ENCODE measurements at regions not wholly inside any gene's neighbourhood (a gene's known extent, or its start where the extent isn't known, plus 50 kb on each side); places are given as distances from the start of the nearest gene placed in this dataset.

GRCh38 chr4:126678618-126679017 is 954.1 kb upstream of the INTU start:
- TF ChIP-seq CTCF (IDR thresholded peaks at IDR 0.05 in 8 of 11, conservative IDR thresholded peaks at IDR 0.05 in 3 of 11) (no peak), POLR2A (IDR thresholded peaks at IDR 0.05) (no peak), POLR2AphosphoS5 (IDR thresholded peaks at IDR 0.05) (no peak)

All from spleen (tissue), 7 donors.